ENCODE measurements at regions not wholly inside any gene's neighbourhood (a gene's known extent, or its start where the extent isn't known, plus 50 kb on each side); places are given as distances from the start of the nearest gene placed in this dataset.
"Not testable (repeated sequence)": the region's sequence is repeated elsewhere in the genome, so short reads cannot be mapped to it uniquely, and the experiment has no call there.

GRCh38 chr14:106586098-106586704, 1059.8 kb downstream of the TMEM121 start:
- H3K4me1 ChIP-seq (ENCODE audit: insufficient read depth, low read length), result no peaks in the 10 kb centered on the region
- no peak overlapping the region for H3K4me3 ChIP-seq (ENCODE audit: low read length)
- no peaks in the 10 kb centered on the region for H3K36me3 ChIP-seq (ENCODE audit: insufficient read depth, low read length)
- H3K9me3 ChIP-seq (ENCODE audit: low read length), result no peaks in the 10 kb centered on the region
- no peaks in the 10 kb centered on the region for H3K27me3 ChIP-seq (ENCODE audit: insufficient read depth, low read length)
- no peak overlapping the region for H2AFZ ChIP-seq (ENCODE audit: low read depth, low read length)

DNA sequence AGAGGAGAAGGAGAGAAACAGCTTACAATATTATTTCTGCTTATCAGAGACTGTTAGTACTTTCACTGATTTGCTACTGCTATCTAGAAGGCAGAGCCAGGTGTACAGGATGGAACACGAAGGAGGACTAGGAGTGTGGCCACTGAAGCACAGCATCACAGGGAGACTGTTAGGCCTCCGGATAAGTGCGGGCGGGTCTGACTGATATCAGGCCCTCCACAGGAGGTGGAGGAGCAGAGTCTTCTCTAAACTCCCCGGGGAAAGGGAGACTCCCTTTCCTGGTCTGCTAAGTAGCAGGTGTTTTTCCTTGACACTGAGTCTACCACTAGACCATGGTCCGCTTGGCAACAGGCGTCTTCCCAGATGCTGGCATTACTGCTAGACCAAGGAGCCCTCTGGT, 1065.2 kb downstream of the TMEM121 start:
- not testable (repeated sequence) for H2AFZ ChIP-seq (ENCODE audit: low read depth, low read length); H3K9me3 ChIP-seq (ENCODE audit: low read length); H3K27me3 ChIP-seq (ENCODE audit: insufficient read depth, low read length); H3K4me3 ChIP-seq (ENCODE audit: low read length); H3K4me1 ChIP-seq (ENCODE audit: insufficient read depth, low read length); H3K36me3 ChIP-seq (ENCODE audit: insufficient read depth, low read length)

- not testable (repeated sequence) for H3K4me1 ChIP-seq (ENCODE audit: insufficient read depth, low read length); H3K36me3 ChIP-seq (ENCODE audit: insufficient read depth, low read length); H2AFZ ChIP-seq (ENCODE audit: low read depth, low read length); H3K27me3 ChIP-seq (ENCODE audit: insufficient read depth, low read length); H3K9me3 ChIP-seq (ENCODE audit: low read length); H3K4me3 ChIP-seq (ENCODE audit: low read length)
These were observed 1065.9 kb downstream of the TMEM121 start for GRCh38 chr14:106592115-106592852.

DNA sequence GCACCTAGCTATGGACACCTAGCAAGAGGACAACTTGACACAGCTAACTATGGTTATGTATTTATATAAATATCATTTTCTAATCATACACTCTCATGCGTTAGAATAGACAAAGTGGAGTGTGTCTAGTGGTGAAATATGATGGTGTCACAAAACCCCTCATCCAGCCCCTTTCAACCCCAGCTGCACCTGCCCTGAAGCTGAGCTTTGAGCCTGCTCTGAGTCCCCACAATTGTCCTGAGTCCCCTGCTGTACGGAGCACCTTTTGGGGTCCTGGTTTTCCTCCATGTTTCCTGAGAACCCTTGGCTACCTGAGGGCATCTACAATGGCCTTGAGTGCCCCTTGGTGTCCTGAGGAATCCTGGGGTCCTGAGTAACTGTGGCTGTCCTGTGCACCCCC, 1072.8 kb downstream of the TMEM121 start:
- H3K27me3 ChIP-seq (ENCODE audit: insufficient read depth, low read length), result no peaks in the 10 kb centered on the region
- H3K4me1 ChIP-seq (ENCODE audit: insufficient read depth, low read length), result no peaks in the 10 kb centered on the region
- no peaks in the 10 kb centered on the region for H3K9me3 ChIP-seq (ENCODE audit: low read length)
- H2AFZ ChIP-seq (ENCODE audit: low read depth, low read length), result no peak overlapping the region
- no peak overlapping the region for H3K4me3 ChIP-seq (ENCODE audit: low read length)
- H3K36me3 ChIP-seq (ENCODE audit: insufficient read depth, low read length), result no peaks in the 10 kb centered on the region

- Histone ChIP-seq H3K4me1 (ENCODE audit: insufficient read depth, low read length) (no peaks in the 10 kb centered on the region), H3K9me3 (ENCODE audit: low read length) (no peaks in the 10 kb centered on the region), H2AFZ (ENCODE audit: low read depth, low read length) (no peak overlapping the region), H3K27me3 (ENCODE audit: insufficient read depth, low read length) (peaks cover 4% of the 10 kb centered on the region), H3K36me3 (ENCODE audit: insufficient read depth, low read length) (no peaks in the 10 kb centered on the region), H3K4me3 (ENCODE audit: low read length) (no peak overlapping the region)
These were observed 1079.4 kb downstream of the TMEM121 start for GRCh38 chr14:106605548-106606448.

GRCh38 chr14:106606936-106607335, 1080.6 kb downstream of the TMEM121 start:
- H3K9me3 ChIP-seq (ENCODE audit: low read length), result no peaks in the 10 kb centered on the region
- no peaks in the 10 kb centered on the region for H3K4me1 ChIP-seq (ENCODE audit: insufficient read depth, low read length)
- no peak overlapping the region for H3K4me3 ChIP-seq (ENCODE audit: low read length)
- H3K27me3 ChIP-seq (ENCODE audit: insufficient read depth, low read length), result peaks cover 4% of the 10 kb centered on the region
- H3K36me3 ChIP-seq (ENCODE audit: insufficient read depth, low read length), result no peaks in the 10 kb centered on the region
- H2AFZ ChIP-seq (ENCODE audit: low read depth, low read length), result no peak overlapping the region

DNA sequence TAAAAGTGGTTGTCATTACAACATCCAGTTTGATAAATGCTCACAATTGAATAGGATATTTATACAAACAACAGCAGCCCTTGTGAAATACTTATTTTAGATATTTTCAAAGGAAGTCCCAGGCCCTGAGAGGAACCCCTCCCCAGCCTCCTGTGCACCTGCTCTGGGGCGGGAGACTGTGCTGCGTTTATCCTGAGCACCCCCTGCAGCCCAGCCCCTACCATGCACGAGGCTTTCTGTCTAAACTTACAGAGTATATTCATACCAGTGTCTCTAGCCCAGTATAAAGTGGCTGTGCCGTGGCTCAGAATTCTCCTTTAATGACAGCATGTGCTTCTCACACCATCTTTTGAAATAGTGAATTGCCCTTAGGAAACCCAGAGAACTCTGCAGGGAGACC, 1084.3 kb downstream of the TMEM121 start:
- peaks cover 4% of the 10 kb centered on the region for H3K27me3 ChIP-seq (ENCODE audit: insufficient read depth, low read length)
- H2AFZ ChIP-seq (ENCODE audit: low read depth, low read length), result no peak overlapping the region
- H3K9me3 ChIP-seq (ENCODE audit: low read length), result no peaks in the 10 kb centered on the region

DNA sequence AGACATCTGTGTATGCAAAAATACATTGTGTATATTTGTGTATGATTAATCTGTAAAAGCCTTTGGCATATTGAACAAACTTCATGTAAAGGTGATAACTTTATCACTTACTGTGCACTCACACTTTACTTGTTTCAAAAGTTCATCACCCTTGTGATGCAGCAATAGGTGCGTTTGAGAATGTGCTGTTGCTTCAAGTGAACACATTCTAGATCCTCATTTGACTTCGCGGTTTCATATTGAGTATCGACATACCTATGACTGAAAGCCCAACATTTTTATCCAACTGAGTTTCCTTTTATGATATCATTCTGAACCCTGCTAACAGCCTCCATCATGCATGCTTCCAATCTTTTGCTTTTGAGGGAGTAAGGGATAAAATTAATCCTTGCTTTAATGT, 1086.9 kb downstream of the TMEM121 start:
- H3K9me3 ChIP-seq (ENCODE audit: low read length), result no peaks in the 10 kb centered on the region
- H3K4me1 ChIP-seq (ENCODE audit: insufficient read depth, low read length), result no peaks in the 10 kb centered on the region
- no peak overlapping the region for H2AFZ ChIP-seq (ENCODE audit: low read depth, low read length)
- H3K27me3 ChIP-seq (ENCODE audit: insufficient read depth, low read length), result peaks cover 4% of the 10 kb centered on the region
- H3K4me3 ChIP-seq (ENCODE audit: low read length), result no peak overlapping the region
- H3K36me3 ChIP-seq (ENCODE audit: insufficient read depth, low read length), result no peaks in the 10 kb centered on the region

More for the DNA sequence above, 1084.3 kb downstream of the TMEM121 start:
- H3K36me3 ChIP-seq (ENCODE audit: insufficient read depth, low read length), result no peaks in the 10 kb centered on the region
- no peaks in the 10 kb centered on the region for H3K4me1 ChIP-seq (ENCODE audit: insufficient read depth, low read length)
- H3K4me3 ChIP-seq (ENCODE audit: low read length), result no peak overlapping the region

DNA sequence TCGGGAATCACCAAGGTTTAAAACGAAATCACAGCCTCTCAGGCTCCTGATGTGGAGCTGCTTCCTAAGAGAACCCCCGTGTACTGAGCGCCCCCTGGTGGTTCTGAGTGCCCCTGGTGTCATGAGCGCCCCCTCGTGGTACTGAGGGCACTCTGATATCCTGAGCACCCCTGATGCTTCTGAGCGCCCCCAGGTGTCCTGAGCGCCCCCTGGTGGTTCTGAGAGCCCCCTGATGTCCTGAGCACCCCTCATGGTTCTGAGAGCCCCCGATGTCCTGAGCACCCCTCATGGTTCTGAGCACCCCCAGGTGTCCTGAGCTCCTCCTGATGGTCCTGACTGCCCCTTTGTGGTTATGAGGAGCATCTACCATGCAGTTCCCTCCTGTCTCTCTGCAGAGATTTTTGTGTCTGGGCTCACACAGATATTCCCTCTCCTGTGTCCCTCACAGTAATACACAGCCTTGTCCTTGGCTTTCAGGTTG, 1092.1 kb downstream of the TMEM121 start:
- H3K27me3 ChIP-seq (ENCODE audit: insufficient read depth, low read length); H3K9me3 ChIP-seq (ENCODE audit: low read length); H2AFZ ChIP-seq (ENCODE audit: low read depth, low read length); H3K4me1 ChIP-seq (ENCODE audit: insufficient read depth, low read length); H3K4me3 ChIP-seq (ENCODE audit: low read length); H3K36me3 ChIP-seq (ENCODE audit: insufficient read depth, low read length): not testable (repeated sequence)

DNA sequence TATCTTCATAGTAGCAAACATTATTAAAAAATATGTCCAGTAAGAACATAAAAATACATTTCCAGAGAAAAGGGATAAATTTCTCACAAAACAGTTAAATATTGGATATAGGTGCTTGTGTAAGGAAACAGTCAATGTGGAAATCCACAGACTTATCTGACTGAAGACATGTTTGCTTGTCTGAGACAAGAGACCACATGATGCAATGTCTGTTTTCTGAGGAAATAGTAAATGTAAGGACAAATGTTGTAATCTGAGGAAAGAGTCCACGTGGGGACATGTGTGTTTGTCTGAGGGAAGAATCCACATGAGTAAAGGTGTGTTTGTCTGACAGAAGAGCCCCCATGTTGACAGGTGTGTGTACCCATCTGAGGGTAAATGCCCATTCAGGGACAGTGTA, 1093.2 kb downstream of the TMEM121 start:
- Histone ChIP-seq H3K36me3 (ENCODE audit: insufficient read depth, low read length) (no peaks in the 10 kb centered on the region), H3K9me3 (ENCODE audit: low read length) (no peaks in the 10 kb centered on the region), H3K4me1 (ENCODE audit: insufficient read depth, low read length) (no peaks in the 10 kb centered on the region), H2AFZ (ENCODE audit: low read depth, low read length) (no peak overlapping the region), H3K27me3 (ENCODE audit: insufficient read depth, low read length) (no peaks in the 10 kb centered on the region), H3K4me3 (ENCODE audit: low read length) (no peak overlapping the region)

DNA sequence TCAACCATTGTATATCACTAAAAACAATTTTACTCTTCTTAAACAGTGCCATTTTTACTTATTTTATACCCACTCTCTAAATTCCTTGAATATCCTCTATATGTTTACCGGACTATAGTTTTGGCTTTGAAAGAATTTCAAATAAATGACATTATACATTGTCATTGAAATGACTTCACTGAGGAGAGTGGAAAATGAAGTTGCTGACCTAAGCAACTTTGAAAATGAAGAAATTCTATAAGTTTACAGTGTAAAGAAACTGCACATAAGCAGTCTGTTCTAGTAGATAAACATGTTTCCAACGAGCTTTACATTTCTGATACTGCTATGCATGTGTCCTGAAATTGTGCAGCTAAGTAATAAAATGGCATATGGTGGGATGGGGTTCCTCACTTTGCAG, 1094.0 kb downstream of the TMEM121 start:
- no peaks in the 10 kb centered on the region for H3K9me3 ChIP-seq (ENCODE audit: low read length)
- H3K4me1 ChIP-seq (ENCODE audit: insufficient read depth, low read length), result no peaks in the 10 kb centered on the region
- no peaks in the 10 kb centered on the region for H3K27me3 ChIP-seq (ENCODE audit: insufficient read depth, low read length)
- H3K36me3 ChIP-seq (ENCODE audit: insufficient read depth, low read length), result no peaks in the 10 kb centered on the region
- H2AFZ ChIP-seq (ENCODE audit: low read depth, low read length), result no peak overlapping the region
- H3K4me3 ChIP-seq (ENCODE audit: low read length), result no peak overlapping the region

DNA sequence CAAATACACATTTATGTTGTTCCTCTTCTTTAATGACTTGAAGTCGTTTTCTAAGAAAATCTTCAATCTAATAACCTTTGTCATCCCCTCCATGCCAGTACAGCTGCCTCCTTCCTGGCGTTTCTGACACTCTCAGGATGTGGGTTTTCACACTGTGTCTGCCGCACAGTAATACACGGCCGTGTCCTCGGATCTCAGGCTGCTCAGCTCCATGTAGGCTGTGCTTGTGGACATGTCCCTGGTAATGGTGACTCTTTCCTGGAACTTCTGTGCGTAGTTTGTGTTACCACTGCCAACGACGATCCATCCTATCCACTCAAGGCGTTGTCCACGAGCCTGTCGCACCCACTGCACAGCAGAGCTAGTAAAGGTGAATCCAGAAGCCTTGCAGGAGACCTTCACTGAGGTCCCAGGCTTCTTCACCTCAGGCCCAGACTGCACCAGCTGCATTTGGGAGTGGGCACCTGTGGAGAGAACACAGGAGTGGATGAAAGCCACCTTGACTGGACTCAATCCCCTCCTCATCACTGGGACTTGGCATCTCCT, 1095.9 kb downstream of the TMEM121 start:
- no peak overlapping the region for H2AFZ ChIP-seq (ENCODE audit: low read depth, low read length)
- H3K27me3 ChIP-seq (ENCODE audit: insufficient read depth, low read length), result no peaks in the 10 kb centered on the region
- no peaks in the 10 kb centered on the region for H3K9me3 ChIP-seq (ENCODE audit: low read length)

GRCh38 chr14:106625186-106625585, 1098.8 kb downstream of the TMEM121 start:
- no peaks in the 10 kb centered on the region for H3K36me3 ChIP-seq (ENCODE audit: insufficient read depth, low read length)
- H3K4me3 ChIP-seq (ENCODE audit: low read length), result no peak overlapping the region
- H3K4me1 ChIP-seq (ENCODE audit: insufficient read depth, low read length), result no peaks in the 10 kb centered on the region
- H3K27me3 ChIP-seq (ENCODE audit: insufficient read depth, low read length), result no peaks in the 10 kb centered on the region
- H2AFZ ChIP-seq (ENCODE audit: low read depth, low read length), result no peak overlapping the region
- H3K9me3 ChIP-seq (ENCODE audit: low read length), result no peaks in the 10 kb centered on the region

More for the DNA sequence above, 1095.9 kb downstream of the TMEM121 start:
- no peaks in the 10 kb centered on the region for H3K4me1 ChIP-seq (ENCODE audit: insufficient read depth, low read length)
- H3K4me3 ChIP-seq (ENCODE audit: low read length), result no peak overlapping the region
- H3K36me3 ChIP-seq (ENCODE audit: insufficient read depth, low read length), result no peaks in the 10 kb centered on the region

All from neuron (in vitro differentiated cells).